Lung (tissue), 11 donors: ENCODE measurements at regions not wholly inside any gene's neighbourhood (a gene's known extent, or its start where the extent isn't known, plus 50 kb on each side); places are given as distances from the start of the nearest gene placed in this dataset.

Experiments
- ATAC-seq: fragments of 200-7000 bp; cut with Tn5 transposase; one replicate; pipeline ENCODE4 v1.9.1; 2020; ENCODE audit warnings: moderate number of reproducible peaks; ENCODE audit not compliant: insufficient read depth, low FRiP score
- DNase-seq, 3 donors: peaks; one replicate each; pipeline ENCODE4 v3.0.0-alpha.2; 2013 to 2017
- H3K27ac ChIP-seq, 2 donors: one replicate each; pipeline ENCODE4 v1.5.1; 2013; ENCODE audit warnings: mild to moderate bottlenecking in 2 of 2, moderate library complexity in 2 of 2, control low read depth in 1 of 2, inconsistent platforms in 1 of 2, low read depth in 1 of 2, low read length in 1 of 2
- H3K27me3 ChIP-seq, 3 donors: one replicate each; pipeline ENCODE4 v1.5.1; 2013; ENCODE audit warnings: low read length in 2 of 3; ENCODE audit not compliant: control insufficient read depth in 3 of 3, insufficient read depth in 3 of 3
- H3K36me3 ChIP-seq, 4 donors: one replicate each; pipeline ENCODE4 v1.5.1; 2013; ENCODE audit warnings: low read length in 4 of 4, mild to moderate bottlenecking in 1 of 4, moderate library complexity in 1 of 4; ENCODE audit not compliant: control insufficient read depth in 4 of 4, insufficient read depth in 4 of 4
- H3K4me1 ChIP-seq, 5 donors: one replicate each; pipeline ENCODE4 v1.5.1; 2013; ENCODE audit warnings: low read length in 5 of 5, mild to moderate bottlenecking in 2 of 5, moderate library complexity in 1 of 5; ENCODE audit not compliant: control insufficient read depth in 5 of 5, insufficient read depth in 5 of 5
- H3K4me3 ChIP-seq: one replicate; pipeline ENCODE4 v1.5.1; 2013; ENCODE audit warnings: mild to moderate bottlenecking, control low read depth, moderate library complexity
- H3K9ac ChIP-seq, 2 donors: one replicate each; pipeline ENCODE4 v1.5.1; 2013; ENCODE audit warnings: low read length in 2 of 2, control low read depth in 1 of 2; ENCODE audit not compliant: insufficient read depth in 1 of 2
- H3K9me3 ChIP-seq, 4 donors: one replicate each; pipeline ENCODE4 v1.5.1; 2013; ENCODE audit warnings: low read length in 3 of 4, mild to moderate bottlenecking in 1 of 4, moderate library complexity in 1 of 4; ENCODE audit not compliant: control insufficient read depth in 4 of 4, insufficient read depth in 3 of 4
- WGBS, 2 donors: extraction: QIAGEN DNeasy Blood & Tissue Kit; methylation state at CpG; one replicate each; pipeline ENCODE4 v1.1.7; 2013; 5-methylcytosine and 5-hydroxymethylcytosine counted together
- TF ChIP-seq, protein P1 (sequence below): IDR thresholded peaks from 2 replicates; pipeline ENCODE4 v1.5.1; 2012; ENCODE audit warnings: mild to moderate bottlenecking; ENCODE audit errors: control extremely low read depth, extremely low read depth
- donor health status: control.
- donor health status: control.
- donor health status: Bipolar disorder and iron deficiency.
- donor health status: healthy.
- donor health status: DM: yes; HTN: yes; CAD: no.

DNA sequence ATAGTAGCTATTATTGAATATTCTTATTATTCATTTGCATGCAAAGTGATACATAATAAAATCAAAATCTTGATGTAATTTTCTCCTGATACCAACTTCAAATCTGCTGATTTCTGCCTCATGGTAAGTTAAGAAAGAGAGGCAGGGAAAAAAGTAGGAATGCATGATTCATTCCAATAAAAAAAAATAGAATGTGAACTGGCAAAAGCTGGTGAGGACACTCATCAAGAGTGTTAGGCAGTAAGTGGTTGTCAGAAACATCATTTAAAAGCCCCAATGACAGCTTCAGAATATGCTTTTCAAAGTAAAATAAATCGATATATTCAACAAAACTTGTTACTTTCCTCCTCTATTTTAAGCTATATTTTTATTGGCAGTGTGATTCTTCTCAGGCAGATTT lies 979.1 kb downstream of the TECRL start:
- TF ChIP-seq, protein P1, sequence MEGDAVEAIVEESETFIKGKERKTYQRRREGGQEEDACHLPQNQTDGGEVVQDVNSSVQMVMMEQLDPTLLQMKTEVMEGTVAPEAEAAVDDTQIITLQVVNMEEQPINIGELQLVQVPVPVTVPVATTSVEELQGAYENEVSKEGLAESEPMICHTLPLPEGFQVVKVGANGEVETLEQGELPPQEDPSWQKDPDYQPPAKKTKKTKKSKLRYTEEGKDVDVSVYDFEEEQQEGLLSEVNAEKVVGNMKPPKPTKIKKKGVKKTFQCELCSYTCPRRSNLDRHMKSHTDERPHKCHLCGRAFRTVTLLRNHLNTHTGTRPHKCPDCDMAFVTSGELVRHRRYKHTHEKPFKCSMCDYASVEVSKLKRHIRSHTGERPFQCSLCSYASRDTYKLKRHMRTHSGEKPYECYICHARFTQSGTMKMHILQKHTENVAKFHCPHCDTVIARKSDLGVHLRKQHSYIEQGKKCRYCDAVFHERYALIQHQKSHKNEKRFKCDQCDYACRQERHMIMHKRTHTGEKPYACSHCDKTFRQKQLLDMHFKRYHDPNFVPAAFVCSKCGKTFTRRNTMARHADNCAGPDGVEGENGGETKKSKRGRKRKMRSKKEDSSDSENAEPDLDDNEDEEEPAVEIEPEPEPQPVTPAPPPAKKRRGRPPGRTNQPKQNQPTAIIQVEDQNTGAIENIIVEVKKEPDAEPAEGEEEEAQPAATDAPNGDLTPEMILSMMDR, result no peak
- H3K27me3 ChIP-seq, result no peaks in the 10 kb centered on the region
- no peak for ATAC-seq
- no peak overlapping the region for H3K4me3 ChIP-seq
- no peaks in the 10 kb centered on the region for H3K4me1 ChIP-seq
- no peaks in the 10 kb centered on the region for H3K9me3 ChIP-seq
- WGBS, 2 donors, result 65 to 79% methylated on average over 1 of the region's 1 CpG
- no peak overlapping the region for H3K9ac ChIP-seq
- H3K36me3 ChIP-seq, result no peaks in the 10 kb centered on the region
- no peak overlapping the region for H3K27ac ChIP-seq
- no peak for DNase-seq

DNA sequence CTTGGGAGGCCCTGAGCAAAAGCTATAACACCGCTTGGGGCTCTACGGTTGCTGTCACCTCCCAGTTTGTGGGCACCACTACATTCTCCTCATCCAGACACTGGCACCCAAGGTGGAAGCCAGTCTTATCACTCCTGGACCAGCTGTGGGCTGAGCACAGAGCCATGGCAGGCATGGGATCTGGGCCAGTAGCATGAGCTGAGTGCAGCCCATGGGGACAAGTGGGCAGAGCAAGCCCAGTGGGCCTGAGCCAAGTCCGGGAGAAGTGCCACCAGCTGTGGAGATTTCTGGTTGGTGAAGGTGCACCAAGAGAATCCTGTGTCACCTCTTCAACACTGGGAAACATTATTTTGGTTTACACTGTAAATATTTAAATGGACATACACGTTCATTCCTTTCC lies 1013.0 kb downstream of the TECRL start:
- ATAC-seq (no peak), DNase-seq (no peak)
- TF ChIP-seq, protein P1, result no peak
- Histone ChIP-seq H3K9ac (no peak overlapping the region), H3K4me3 (no peak overlapping the region), H3K9me3 (peaks cover 0 to 9% (median 4%) of the 10 kb centered on the region in 4 donors), H3K36me3 (no peaks in the 10 kb centered on the region), H3K27me3 (no peaks in the 10 kb centered on the region), H3K4me1 (no peaks in the 10 kb centered on the region), H3K27ac (no peak overlapping the region)
- 79 to 83% methylated on average over 4 of the region's 4 CpGs for WGBS, 2 donors

DNA sequence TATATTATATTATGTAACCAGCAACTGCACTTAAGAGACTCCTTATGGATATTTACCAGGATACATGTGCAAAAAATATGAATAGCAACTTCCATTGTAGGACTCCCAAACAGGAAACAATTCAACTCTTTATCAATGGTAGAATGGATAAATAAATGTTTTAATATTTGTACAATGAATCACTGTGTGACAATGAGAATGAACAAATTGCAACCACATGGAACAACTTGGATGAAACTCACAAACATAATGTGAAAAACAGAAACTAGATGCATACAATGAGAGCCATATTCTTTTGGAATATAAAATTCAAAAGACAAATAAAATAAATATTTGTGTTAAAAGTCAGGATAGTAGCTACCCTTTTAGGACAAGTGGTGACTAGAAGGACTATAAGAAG lies 1015.7 kb downstream of the TECRL start:
- TF ChIP-seq, protein P1, result no peak
- Histone ChIP-seq H3K27me3 (no peaks in the 10 kb centered on the region), H3K4me1 (no peaks in the 10 kb centered on the region), H3K4me3 (no peak overlapping the region), H3K36me3 (no peaks in the 10 kb centered on the region), H3K27ac (no peak overlapping the region), H3K9ac (no peak overlapping the region), H3K9me3 (peaks cover 0 to 9% (median 4%) of the 10 kb centered on the region in 4 donors)
- DNase-seq (no peak), ATAC-seq (no peak)

DNA sequence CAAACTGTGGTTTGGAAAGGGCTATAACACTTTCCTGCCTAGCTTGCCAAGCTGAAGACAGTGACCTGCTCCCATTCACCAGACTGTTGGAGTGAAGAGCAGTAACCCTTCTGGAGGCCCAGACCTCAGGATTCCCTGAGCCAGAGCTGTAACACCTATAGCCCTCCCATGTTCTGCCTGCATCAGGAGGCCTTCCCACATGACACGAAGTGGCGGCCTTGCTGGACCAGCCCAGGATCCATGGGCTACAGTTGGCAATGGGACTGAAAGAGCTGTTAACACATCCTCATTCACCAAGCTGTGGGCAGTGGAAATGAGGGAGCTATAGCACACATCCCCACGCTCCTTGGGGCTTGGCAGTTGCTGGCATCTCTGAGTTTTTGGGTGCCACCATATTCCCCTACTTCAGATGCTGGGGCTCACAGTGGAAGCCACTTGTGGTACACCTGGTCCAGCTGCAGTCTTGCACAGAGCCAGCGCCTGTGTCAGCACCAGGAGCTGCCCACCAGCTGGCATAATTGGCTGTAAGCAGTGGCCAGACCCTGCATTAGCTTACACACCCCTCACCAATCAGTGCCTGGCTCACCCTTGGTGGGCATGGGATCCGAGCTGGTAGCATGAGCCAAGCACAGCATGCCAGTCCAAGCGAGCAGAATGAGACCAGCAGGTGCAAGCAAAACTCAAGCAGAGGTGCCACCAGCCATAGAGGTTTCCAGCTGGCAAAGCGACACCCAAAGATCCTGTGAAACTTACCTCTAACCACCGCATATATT lies 1029.3 kb downstream of the TECRL start:
- ATAC-seq (no peak), DNase-seq (no peak)
- no peaks in the 10 kb centered on the region for H3K4me1 ChIP-seq
- no peak overlapping the region for H3K9ac ChIP-seq
- 83 to 85% methylated on average over 8 of the region's 8 CpGs for WGBS, 2 donors
- no peak overlapping the region for H3K27ac ChIP-seq
- H3K9me3 ChIP-seq, result peaks cover 0 to 4% (median 0%) of the 10 kb centered on the region in 4 donors
- no peaks in the 10 kb centered on the region for H3K27me3 ChIP-seq
- no peak overlapping the region for H3K4me3 ChIP-seq
- H3K36me3 ChIP-seq, result no peaks in the 10 kb centered on the region
- TF ChIP-seq, protein P1, result no peak
